OCI-LY1 (cell line): ENCODE measurements at regions not wholly inside any gene's neighbourhood (a gene's known extent, or its start where the extent isn't known, plus 50 kb on each side); places are given as distances from the start of the nearest gene placed in this dataset.

ENCODE experiments used
- H2AFZ ChIP-seq: fragments of 200-600 bp; sonication (generic), shearing (Covaris generic); 2 replicates; pipeline ENCODE4 v1.6.0; 2014; ENCODE audit warnings: antibody characterized with exemption, mild to moderate bottlenecking, low read length
- H3F3A ChIP-seq: fragments of 200-600 bp; sonication (generic), shearing (Covaris generic); 2 replicates; pipeline ENCODE4 v1.6.0; 2014; ENCODE audit warnings: mild to moderate bottlenecking, antibody characterized with exemption, low read length, moderate library complexity; ENCODE audit not compliant: insufficient read depth
- H3K27ac ChIP-seq: fragments of 200-600 bp; sonication (generic); 2 replicates; pipeline ENCODE4 v1.5.1; 2014; ENCODE audit warnings: low read length, mixed run types, mild to moderate bottlenecking, low read depth; ENCODE audit not compliant: poor library complexity, severe bottlenecking
- H3K27me3 ChIP-seq: fragments of 200-600 bp; sonication (generic); 2 replicates; pipeline ENCODE4 v1.6.0; 2014; ENCODE audit warnings: antibody characterized with exemption, mild to moderate bottlenecking, low read length, moderate library complexity; ENCODE audit not compliant: insufficient read depth
- H3K36me3 ChIP-seq: fragments of 200-600 bp; sonication (generic); 2 replicates; pipeline ENCODE4 v1.6.1; 2014; ENCODE audit warnings: mild to moderate bottlenecking, antibody characterized with exemption, low read length, moderate library complexity, mixed read lengths; ENCODE audit not compliant: insufficient read depth
- H3K4me1 ChIP-seq: fragments of 200-600 bp; sonication (generic); 2 replicates; pipeline ENCODE4 v1.5.1; 2014; ENCODE audit warnings: mild to moderate bottlenecking, low read length, moderate library complexity; ENCODE audit not compliant: insufficient read depth, severe bottlenecking
- H3K4me2 ChIP-seq: fragments of 200-600 bp; sonication (generic), shearing (Covaris generic); 2 replicates; pipeline ENCODE4 v1.6.1; 2014; ENCODE audit warnings: low read length
- H3K4me3 ChIP-seq: fragments of 200-600 bp; sonication (generic); 2 replicates; pipeline ENCODE4 v1.5.1; 2014; ENCODE audit warnings: low read length, low read depth, mild to moderate bottlenecking, mixed read lengths; ENCODE audit not compliant: poor library complexity, severe bottlenecking
- H3K79me2 ChIP-seq: fragments of 200-600 bp; shearing (Covaris generic); 2 replicates; pipeline ENCODE4 v1.6.1; 2016; ENCODE audit warnings: mixed run types, low read length, mixed read lengths; ENCODE audit not compliant: insufficient read depth
- H3K9ac ChIP-seq: fragments of 200-600 bp; sonication (generic), shearing (Covaris generic); 2 replicates; pipeline ENCODE4 v1.6.1; 2014; ENCODE audit warnings: mild to moderate bottlenecking, low read length, mixed read lengths
- H3K9me2 ChIP-seq: fragments of 200-600 bp; sonication (generic), shearing (Covaris generic); 2 replicates; pipeline ENCODE4 v1.6.1; 2014; ENCODE audit warnings: low read depth, mild to moderate bottlenecking, low read length, mixed read lengths
- H3K9me3 ChIP-seq: fragments of 200-600 bp; shearing (Covaris generic); 2 replicates; pipeline ENCODE4 v1.6.1; 2014; ENCODE audit warnings: low read length, mixed read lengths
- H4K20me1 ChIP-seq: fragments of 200-600 bp; sonication (generic), shearing (Covaris generic); 2 replicates; pipeline ENCODE4 v1.6.0; 2016; ENCODE audit warnings: mild to moderate bottlenecking, low read length; ENCODE audit not compliant: insufficient read depth
- CTCF ChIP-seq: fragments of 200-600 bp; sonication (generic), shearing (Covaris generic); IDR thresholded peaks from 2 replicates; pipeline ENCODE4 v1.5.1; 2017; ENCODE audit warnings: mild to moderate bottlenecking, antibody characterized with exemption, low read length, moderate library complexity, mixed read lengths
- EZH2 ChIP-seq: fragments of 200-600 bp; sonication (generic), shearing (Covaris generic); IDR thresholded peaks from 2 replicates; pipeline ENCODE4 v1.8.0; 2017; ENCODE audit warnings: borderline replicate concordance, mixed run types, mild to moderate bottlenecking, antibody characterized with exemption, low read length, moderate library complexity, mixed read lengths

GRCh38 chr21:20110368-20110767 is 887.8 kb upstream of the NCAM2 start:
- TF ChIP-seq CTCF: no peak
- no peak for TF ChIP-seq EZH2
- no peaks in the 10 kb centered on the region for H3K79me2 ChIP-seq
- no peak overlapping the region for H3K27ac ChIP-seq
- H3K9ac ChIP-seq: no peak overlapping the region
- H3K36me3 ChIP-seq: no peaks in the 10 kb centered on the region
- no peak overlapping the region for H3K4me3 ChIP-seq
- H3K4me2 ChIP-seq: no peak overlapping the region
- no peaks in the 10 kb centered on the region for H3K9me2 ChIP-seq
- H3K4me1 ChIP-seq: no peaks in the 10 kb centered on the region
- no peaks in the 10 kb centered on the region for H4K20me1 ChIP-seq
- no peaks in the 10 kb centered on the region for H3F3A ChIP-seq
- H3K9me3 ChIP-seq: no peaks in the 10 kb centered on the region; the same call in 1 of the 2 replicates
- H3K27me3 ChIP-seq: no peaks in the 10 kb centered on the region
- no peak overlapping the region for H2AFZ ChIP-seq

GRCh38 chr21:20151741-20152140 is 846.5 kb upstream of the NCAM2 start:
- H4K20me1 ChIP-seq: no peaks in the 10 kb centered on the region
- H3K4me3 ChIP-seq: no peak overlapping the region
- no peak overlapping the region for H3K4me2 ChIP-seq
- H3K9me3 ChIP-seq: no peaks in the 10 kb centered on the region
- H3F3A ChIP-seq: no peaks in the 10 kb centered on the region
- no peaks in the 10 kb centered on the region for H3K36me3 ChIP-seq
- no peaks in the 10 kb centered on the region for H3K79me2 ChIP-seq
- no peak overlapping the region for H3K27ac ChIP-seq
- H3K4me1 ChIP-seq: no peaks in the 10 kb centered on the region
- TF ChIP-seq CTCF (no peak), EZH2 (no peak)
- H3K9ac ChIP-seq: no peak overlapping the region
- no peak overlapping the region for H2AFZ ChIP-seq
- H3K9me2 ChIP-seq: no peaks in the 10 kb centered on the region
- no peaks in the 10 kb centered on the region for H3K27me3 ChIP-seq

- Histone ChIP-seq H3K27ac (no peak overlapping the region), H3K4me3 (no peak overlapping the region), H3F3A (no peaks in the 10 kb centered on the region), H3K9ac (no peak overlapping the region), H3K36me3 (no peaks in the 10 kb centered on the region), H3K27me3 (no peaks in the 10 kb centered on the region), H3K4me2 (no peak overlapping the region), H2AFZ (no peak overlapping the region), H3K9me3 (no peaks in the 10 kb centered on the region), H3K9me2 (no peaks in the 10 kb centered on the region), H4K20me1 (no peaks in the 10 kb centered on the region), H3K4me1 (no peaks in the 10 kb centered on the region), H3K79me2 (no peaks in the 10 kb centered on the region)
- TF ChIP-seq CTCF (no peak), EZH2 (no peak)
Measured at GRCh38 chr21:20163167-20163566, 835.0 kb upstream of the NCAM2 start.
